HG02678 (cell line): ENCODE measurements at regions not wholly inside any gene's neighbourhood (a gene's known extent, or its start where the extent isn't known, plus 50 kb on each side); places are given as distances from the start of the nearest gene placed in this dataset.

ENCODE experiments used
- ATAC-seq: cut with Tn5 transposase; IDR thresholded peaks from one replicate; pipeline ENCODE4 v1.9.1; 2021; ENCODE audit warnings: mild to moderate bottlenecking, moderate library complexity; ENCODE audit not compliant: unreplicated experiment

DNA sequence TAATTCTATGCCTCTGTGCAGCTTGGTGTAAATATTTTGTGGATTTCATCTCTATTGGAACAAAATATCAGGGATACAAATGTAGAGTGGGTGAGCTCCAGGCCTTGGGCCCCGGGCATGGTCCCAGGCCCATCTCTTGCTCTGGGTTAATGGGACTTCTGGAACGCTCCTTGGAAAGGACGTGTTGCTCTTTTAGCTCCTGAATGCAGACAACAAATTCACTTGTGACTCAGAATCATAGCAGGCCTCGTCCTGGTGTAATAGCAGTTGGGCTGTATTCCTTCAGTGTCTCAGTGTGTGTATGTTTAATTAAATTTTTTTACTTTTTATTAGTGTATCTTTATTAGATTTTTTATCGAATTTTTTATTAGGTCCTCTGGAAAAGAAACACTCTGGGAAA, 266.7 kb upstream of the C2CD4B start:
- no peak for ATAC-seq

DNA sequence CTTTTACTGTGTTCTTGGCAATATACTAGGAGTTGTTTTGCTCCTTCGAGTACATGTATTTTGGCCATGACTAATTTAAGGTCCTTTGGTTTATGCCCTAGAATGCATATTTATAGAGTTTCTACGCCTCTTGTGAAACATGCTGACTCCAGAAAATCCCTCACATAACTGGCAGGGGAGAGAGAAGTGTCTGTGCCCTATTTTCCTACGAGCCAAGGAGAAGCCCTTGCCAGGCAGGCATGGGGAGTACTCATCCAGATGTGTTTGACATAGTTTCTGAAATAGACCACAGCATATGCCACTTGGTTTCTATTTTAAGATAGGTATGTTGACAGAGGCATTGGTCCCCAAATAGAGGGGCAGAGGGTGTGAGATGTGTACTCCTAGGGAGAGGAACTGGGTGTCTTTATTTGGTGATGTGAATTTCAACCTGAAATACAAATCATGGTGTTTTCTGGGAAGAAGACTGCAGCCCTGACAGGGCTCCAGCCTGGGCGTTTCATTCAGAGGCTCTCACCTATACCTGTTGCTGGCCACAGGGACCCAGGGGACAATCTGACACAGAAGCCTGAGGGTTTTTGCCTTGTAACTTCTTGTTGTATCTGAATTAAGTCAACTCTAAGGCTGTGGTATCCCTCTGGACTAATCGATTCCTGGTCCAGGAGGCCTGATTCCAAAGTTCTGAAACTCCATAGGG, 267.8 kb upstream of the C2CD4B start:
- ATAC-seq = no peak

GRCh38 chr15:62436235-62436634, 271.1 kb upstream of the C2CD4B start:
- ATAC-seq = no peak

DNA sequence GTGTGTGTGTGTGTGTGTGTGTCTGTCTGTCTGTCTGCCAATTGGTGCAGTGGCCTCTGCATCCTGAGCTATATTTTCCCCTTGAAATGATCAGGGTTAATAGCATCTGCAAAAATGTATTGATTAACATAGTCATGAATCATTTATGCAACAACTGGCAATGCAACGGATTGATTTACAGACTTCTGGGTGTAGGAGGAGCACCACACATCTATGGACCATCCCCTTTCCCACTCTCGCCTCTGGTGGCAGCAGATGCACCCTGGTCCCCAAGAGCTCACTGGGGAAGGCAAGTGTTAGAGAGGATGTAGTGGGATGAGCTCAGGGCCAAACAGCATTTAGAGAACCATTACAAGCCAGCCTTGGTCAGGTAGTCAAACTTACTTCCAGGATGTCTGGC, 272.7 kb upstream of the C2CD4B start:
- no peak for ATAC-seq

DNA sequence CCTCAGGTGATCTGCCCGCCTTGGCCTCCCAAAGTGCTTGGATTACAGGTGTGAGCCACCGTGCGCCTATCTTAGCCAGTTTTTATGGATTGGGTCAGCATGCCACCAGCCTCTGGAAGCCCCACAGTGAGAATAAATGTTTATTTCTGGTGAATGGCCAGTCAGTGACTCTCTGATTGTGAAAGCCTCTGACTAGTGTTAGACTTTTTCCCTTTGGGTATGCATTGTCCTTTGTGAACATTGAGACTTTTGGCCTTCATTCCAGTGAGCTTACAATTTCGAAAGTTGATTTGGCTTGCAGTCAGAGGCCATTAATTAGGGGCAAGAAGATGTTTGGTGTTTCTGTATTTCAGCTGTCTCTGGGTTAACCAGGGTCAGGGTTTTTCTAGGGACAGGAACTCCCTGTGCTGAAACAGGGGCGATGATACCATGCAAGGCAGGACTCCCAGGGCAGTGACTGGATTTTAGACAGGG, 274.5 kb upstream of the C2CD4B start:
- ATAC-seq = no peak

DNA sequence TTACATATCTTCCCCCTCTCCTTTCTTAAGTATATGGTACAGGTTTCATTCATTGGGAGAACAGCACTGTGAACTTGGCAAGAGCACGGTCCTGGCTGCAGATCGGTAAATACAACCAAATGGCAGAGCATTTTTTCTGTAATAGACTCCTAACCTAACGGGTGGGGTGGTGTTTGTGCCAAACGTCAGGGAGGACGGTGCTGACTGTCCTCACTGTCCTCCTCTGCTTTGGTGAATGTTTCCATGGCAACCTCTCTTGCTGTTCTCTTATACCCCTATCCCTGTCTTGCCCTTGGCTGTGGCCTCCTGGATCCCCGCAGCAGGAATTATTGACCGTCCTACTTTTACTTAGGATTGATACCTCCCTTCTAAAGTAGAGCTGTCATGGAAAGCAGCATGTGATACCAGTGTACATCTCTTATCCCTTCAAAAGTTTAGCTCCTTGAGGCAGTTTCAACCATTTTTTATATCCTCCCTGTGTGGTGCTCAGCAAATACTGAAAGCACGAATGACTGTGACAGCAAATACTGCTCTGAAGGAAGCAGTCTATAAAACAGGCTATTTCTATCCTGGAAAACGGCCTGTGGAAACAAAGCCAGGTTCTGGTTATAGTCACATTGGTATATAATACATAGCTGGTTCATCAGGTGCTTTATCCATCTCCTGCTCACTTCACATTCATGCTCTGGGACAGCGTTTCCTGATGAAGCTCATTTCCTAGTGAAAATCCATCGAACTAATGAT, 275.4 kb upstream of the C2CD4B start:
- ATAC-seq = no peak

DNA sequence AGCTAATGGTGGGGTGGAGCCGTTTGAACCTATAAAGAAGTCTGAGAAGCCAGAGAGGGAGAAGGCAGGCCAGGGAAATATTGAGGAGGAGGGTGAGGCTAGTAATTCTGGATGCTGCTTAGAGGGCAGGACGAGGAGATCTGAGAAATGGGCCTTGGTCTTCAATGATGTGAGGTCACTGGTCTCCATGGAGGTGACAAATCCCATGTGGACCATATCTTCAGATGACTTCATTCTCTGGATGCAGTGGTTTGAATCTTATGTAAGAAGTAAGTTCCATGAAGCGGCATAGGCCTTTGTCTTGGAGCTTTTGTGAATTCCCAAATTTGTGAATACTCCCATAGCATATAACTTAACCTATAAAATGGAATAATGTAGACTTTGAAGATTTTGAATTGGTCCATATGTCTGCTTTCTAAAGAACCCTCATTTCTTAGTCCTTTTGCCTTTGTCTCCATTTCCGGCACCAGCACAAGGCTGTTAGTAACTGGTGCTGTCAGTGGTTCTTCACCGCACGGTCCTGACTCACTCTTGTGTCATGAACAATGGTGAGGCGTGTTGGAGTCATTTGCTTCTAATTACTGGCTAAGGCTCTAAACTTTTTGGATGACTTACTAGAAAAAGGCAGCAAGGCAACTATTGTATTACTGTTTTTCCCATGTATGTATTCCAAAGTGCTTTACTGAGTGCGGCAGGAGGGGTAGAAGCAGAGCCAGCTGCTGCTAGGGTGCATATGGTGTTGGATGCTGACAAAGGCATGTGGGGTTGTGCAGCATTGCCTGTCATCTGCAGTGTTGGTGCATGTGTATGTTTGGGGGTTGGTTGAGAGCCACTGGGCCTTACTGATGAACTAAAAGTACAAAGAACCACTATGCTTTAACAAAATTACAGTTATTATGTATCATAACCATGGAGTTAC, 279.3 kb upstream of the C2CD4B start:
- ATAC-seq = no peak

- no peak for ATAC-seq
These were observed 280.2 kb upstream of the C2CD4B start for GRCh38 chr15:62445244-62445643.

DNA sequence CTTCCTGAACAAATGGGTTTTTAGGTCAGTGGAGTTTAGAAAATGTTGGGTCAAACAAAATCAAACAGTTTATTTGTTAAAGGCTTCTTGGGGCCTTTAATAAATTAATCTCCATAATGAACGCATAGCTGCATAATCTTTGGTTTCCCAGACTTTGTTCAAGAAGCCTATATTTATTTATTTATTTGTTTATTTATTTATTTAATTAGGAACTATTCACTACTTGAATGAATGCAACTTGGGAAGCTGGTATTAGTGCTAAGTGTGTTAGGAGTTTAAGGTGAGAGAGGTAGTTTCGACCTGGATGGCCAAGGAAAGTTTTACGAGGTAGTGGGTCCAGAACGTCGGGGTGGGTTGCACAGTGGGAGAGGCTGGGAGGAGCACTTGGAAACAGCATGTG, 281.9 kb upstream of the C2CD4B start:
- no peak for ATAC-seq

GRCh38 chr15:62447742-62448141, 282.7 kb upstream of the C2CD4B start:
- ATAC-seq = no peak

DNA sequence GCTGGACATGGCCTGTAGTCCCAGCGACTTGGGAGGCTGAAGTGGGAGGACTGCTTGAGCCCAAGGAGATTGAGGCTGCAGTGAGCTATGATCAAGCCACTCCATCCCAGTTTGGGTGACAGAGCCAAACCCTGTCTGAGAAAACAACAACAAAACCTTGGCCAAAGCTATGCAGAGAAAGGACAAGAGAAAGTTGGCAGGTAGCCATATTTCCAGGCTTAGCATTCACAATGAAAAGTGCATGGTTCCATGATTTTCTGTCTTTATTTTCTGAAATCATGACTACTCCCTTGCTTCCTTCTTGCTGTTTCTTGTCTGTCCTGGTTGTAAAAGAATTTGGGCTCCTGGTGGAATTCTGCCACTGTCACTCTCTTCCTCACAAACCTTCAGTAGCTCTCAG, 284.6 kb upstream of the C2CD4B start:
- no peak for ATAC-seq

- ATAC-seq = no peak
These were observed 285.0 kb upstream of the C2CD4B start for GRCh38 chr15:62450061-62450460.

GRCh38 chr15:62452026-62452425, 286.9 kb upstream of the C2CD4B start:
- ATAC-seq = no peak

DNA sequence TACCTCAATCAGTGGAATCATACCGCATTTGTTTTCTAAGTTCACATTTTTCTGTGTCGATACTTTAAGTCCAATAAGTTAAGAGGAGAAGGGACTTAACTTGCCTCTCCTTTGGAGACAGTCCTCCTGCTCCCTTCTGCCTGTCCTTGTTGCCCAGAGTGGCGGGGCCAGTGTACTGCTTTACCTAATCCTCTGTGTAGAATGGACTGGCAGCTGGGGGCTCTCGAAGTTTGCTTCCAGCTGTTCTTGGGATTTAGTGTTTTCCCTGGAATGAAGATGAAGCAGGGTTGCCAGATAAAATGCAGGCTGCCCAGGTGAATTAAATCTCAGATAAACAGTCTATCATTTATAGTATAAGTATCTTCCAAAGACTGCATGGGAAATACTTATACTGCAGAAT, 287.6 kb upstream of the C2CD4B start:
- no peak for ATAC-seq

GRCh38 chr15:62453375-62453774, 288.3 kb upstream of the C2CD4B start:
- no peak for ATAC-seq

DNA sequence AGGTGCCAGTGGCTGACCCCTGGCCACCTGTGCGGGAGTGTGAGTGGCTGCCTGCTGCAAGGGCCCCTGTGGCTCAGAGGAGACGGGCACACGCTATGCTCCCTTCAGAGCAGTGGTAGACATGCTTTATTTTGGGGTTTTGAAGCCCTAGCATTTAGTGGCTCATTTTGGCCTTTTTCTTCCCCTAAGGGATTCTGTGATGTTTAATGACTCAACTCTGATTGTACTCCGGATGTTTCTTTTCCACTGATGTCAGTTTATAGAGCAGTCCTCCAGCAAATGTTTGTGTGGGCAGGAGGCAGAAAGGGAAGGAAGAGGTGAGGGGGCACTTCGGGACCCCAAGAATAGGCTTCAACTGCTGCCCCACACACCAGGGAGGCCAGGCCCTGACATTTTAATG, 288.9 kb upstream of the C2CD4B start:
- no peak for ATAC-seq

- no peak for ATAC-seq
These were observed 289.6 kb upstream of the C2CD4B start for GRCh38 chr15:62454567-62455172.

DNA sequence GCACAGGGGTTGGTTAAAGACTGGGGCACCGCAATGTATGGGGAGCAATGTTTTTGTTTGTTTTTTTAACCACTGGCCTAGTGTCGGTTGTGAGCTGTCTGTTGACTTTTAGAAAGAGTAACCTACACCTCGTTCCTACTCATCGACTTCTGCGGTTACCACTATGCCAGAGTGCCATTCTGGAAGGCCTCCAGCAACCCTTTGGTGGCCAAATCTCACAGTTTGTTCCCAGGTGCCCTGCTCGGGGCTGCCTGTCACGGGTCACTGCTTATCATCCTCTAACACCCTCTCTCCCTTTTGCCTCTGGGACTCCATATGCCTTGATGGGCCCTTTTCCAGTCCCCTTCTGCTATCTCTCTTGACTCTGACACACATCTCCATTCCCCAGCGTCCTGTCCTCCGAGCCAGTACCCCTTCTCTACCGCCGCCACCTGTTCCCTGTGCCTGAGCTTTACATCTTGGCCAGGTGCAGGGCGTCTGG, 290.4 kb upstream of the C2CD4B start:
- ATAC-seq = no peak

- no peak for ATAC-seq
These were observed 291.2 kb upstream of the C2CD4B start for GRCh38 chr15:62456011-62456920.

DNA sequence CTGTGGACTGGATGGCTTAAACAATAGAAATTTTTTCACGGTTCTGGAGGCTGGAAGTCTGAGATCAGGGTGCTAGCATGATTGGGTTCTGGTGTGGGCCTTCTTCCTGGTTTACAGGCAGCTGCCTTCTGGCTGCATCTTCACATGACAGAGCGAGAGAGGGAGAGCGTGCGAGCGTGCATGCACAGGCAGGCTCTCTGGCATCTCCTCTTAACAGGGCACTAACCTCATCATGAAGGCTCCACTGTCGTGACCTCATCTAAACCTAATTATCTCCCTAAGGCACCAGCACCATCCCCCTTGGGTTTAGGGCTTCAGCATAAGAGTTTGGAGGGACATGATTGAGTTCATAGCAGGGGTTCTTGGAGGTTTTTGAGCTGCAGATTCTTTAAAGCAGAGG, 292.0 kb upstream of the C2CD4B start:
- ATAC-seq = no peak
